ENCODE measurements at regions not wholly inside any gene's neighbourhood (a gene's known extent, or its start where the extent isn't known, plus 50 kb on each side); places are given as distances from the start of the nearest gene placed in this dataset.

DNA sequence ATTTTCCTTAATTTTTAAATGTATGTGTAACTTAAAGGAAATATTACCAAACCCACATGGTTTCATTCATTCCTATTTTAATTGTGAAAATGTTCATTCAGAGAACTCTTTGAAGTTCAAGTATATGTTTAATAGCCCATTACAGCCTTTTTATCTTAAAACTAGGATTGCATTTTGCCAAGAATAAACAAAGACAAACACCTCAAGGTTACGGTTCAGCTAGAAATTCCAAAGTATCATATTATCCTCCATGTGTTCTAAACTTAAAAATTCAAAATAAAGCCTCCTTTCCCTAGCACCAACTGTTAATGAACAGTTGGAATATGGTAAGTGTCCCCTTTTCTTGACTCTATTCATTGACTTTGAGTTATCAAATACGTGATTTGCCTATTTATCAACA lies 215.6 kb upstream of the SEMA3E start:
- H2AFZ ChIP-seq (ENCODE audit: low read length), result no peak overlapping the region
- H4K91ac ChIP-seq (ENCODE audit: insufficient read length, low read depth, low read length), result no peak overlapping the region
- no peak overlapping the region for H3K23ac ChIP-seq (ENCODE audit: insufficient read length, low read depth, low read length)
- no peaks in the 10 kb centered on the region for H3K79me2 ChIP-seq (ENCODE audit: insufficient read depth, low read length)
- H3K36me3 Mint-ChIP-seq (ENCODE audit: insufficient read depth in 1 of 3, low read depth in 3 of 3), result no peaks in the 10 kb centered on the region
- H3K56ac ChIP-seq (ENCODE audit: insufficient read length, low read depth, low read length), result no peak overlapping the region
- H2BK120ac ChIP-seq (ENCODE audit: low read depth, low read length, poor library complexity, severe bottlenecking), result no peak overlapping the region
- H4K8ac ChIP-seq (replicated peaks; ENCODE audit: insufficient read length, low read depth, low read length), result no peak overlapping the region
- H2BK12ac ChIP-seq (ENCODE audit: insufficient read length, low read depth, low read length), result no peak overlapping the region
- no peaks in the 10 kb centered on the region for H3K9me3 ChIP-seq (ENCODE audit: control insufficient read depth, low read depth, low read length)
- no peak overlapping the region for H2BK20ac ChIP-seq (ENCODE audit: low read depth, low read length, poor library complexity, severe bottlenecking)
- peaks cover 5 to 8% of the 10 kb centered on the region in 2 experiments; a peak in 3 of 4 replicates for H3K4me1 Mint-ChIP-seq
- H3K4me1 ChIP-seq (ENCODE audit: insufficient read depth, low read length), result no peaks in the 10 kb centered on the region
- no peak overlapping the region for H3K18ac ChIP-seq (ENCODE audit: insufficient read length, low read depth, low read length)
- H2BK5ac ChIP-seq (ENCODE audit: insufficient read length, low read length), result no peak overlapping the region
- H3K23me2 ChIP-seq (ENCODE audit: insufficient read length, low read depth, low read length, poor library complexity, severe bottlenecking), result no peaks in the 10 kb centered on the region
- H2AK5ac ChIP-seq (ENCODE audit: insufficient read length, low read length), result no peak overlapping the region
- H3K27ac Mint-ChIP-seq, result no peak overlapping the region
- WGBS (ENCODE audit: extremely low coverage, insufficient read length, low lambda C conversion rate), result no CpG with 5 or more reads among the region's 2 CpGs
- H3K4me2 ChIP-seq (ENCODE audit: insufficient read depth, insufficient read length, low read length), result no peak overlapping the region
- no peak overlapping the region for H2BK15ac ChIP-seq (ENCODE audit: low read depth, low read length)
- DNase-seq, result no peak
- H3K27me3 Mint-ChIP-seq (ENCODE audit: low read depth), result no peaks in the 10 kb centered on the region
- H3K9me3 Mint-ChIP-seq, result no peaks in the 10 kb centered on the region
- no peaks in the 10 kb centered on the region for H3K27me3 ChIP-seq (ENCODE audit: insufficient read depth, low read length)
- H4K20me1 ChIP-seq (ENCODE audit: control insufficient read depth, insufficient read depth, insufficient read length), result no peaks in the 10 kb centered on the region
- TF ChIP-seq, protein P1, sequence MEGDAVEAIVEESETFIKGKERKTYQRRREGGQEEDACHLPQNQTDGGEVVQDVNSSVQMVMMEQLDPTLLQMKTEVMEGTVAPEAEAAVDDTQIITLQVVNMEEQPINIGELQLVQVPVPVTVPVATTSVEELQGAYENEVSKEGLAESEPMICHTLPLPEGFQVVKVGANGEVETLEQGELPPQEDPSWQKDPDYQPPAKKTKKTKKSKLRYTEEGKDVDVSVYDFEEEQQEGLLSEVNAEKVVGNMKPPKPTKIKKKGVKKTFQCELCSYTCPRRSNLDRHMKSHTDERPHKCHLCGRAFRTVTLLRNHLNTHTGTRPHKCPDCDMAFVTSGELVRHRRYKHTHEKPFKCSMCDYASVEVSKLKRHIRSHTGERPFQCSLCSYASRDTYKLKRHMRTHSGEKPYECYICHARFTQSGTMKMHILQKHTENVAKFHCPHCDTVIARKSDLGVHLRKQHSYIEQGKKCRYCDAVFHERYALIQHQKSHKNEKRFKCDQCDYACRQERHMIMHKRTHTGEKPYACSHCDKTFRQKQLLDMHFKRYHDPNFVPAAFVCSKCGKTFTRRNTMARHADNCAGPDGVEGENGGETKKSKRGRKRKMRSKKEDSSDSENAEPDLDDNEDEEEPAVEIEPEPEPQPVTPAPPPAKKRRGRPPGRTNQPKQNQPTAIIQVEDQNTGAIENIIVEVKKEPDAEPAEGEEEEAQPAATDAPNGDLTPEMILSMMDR (conservative IDR thresholded peaks at IDR 0.05), result no peak
- H3K9ac ChIP-seq (ENCODE audit: extremely low read depth, insufficient read length, low read length), result no peak overlapping the region
- no peak overlapping the region for H3T11ph ChIP-seq (ENCODE audit: low read length)
- no peak overlapping the region for H4K5ac ChIP-seq (ENCODE audit: insufficient read length, low read depth, low read length)
- no peak overlapping the region for H3K27ac ChIP-seq (ENCODE audit: insufficient read length, low read depth, low read length)
- H3K79me1 ChIP-seq (ENCODE audit: insufficient read depth, low read depth, low read length, poor library complexity, severe bottlenecking), result no peaks in the 10 kb centered on the region
- H3K4me3 Mint-ChIP-seq, result no peak overlapping the region
- no peak overlapping the region for H3K14ac ChIP-seq (ENCODE audit: insufficient read depth, low read length)
- no peak overlapping the region for H3K4ac ChIP-seq (ENCODE audit: low read depth, low read length)

All from H9 (cell line).